Tibial nerve (tissue), 3 donors: ENCODE measurements at regions not wholly inside any gene's neighbourhood (a gene's known extent, or its start where the extent isn't known, plus 50 kb on each side); places are given as distances from the start of the nearest gene placed in this dataset.

Experiments used
- POLR2A ChIP-seq, 2 donors: fragments of 450-650 bp; IDR thresholded peaks; one replicate each; pipeline ENCODE4 v1.6.1; 2017; ENCODE audit warnings: antibody characterized with exemption in 2 of 2, mild to moderate bottlenecking in 2 of 2, moderate library complexity in 2 of 2
- TF ChIP-seq, protein P1 (sequence below), 5 experiments: fragments of 200-600 bp in 3 of 5; fragments of 450-650 bp in 2 of 5; sonication (generic) in 3 of 5; IDR thresholded peaks; one replicate each; pipeline ENCODE4 v1.5.1; 2016 to 2019; ENCODE audit warnings: antibody characterized with exemption in 5 of 5, mild to moderate bottlenecking in 3 of 5, moderate library complexity in 2 of 5

DNA sequence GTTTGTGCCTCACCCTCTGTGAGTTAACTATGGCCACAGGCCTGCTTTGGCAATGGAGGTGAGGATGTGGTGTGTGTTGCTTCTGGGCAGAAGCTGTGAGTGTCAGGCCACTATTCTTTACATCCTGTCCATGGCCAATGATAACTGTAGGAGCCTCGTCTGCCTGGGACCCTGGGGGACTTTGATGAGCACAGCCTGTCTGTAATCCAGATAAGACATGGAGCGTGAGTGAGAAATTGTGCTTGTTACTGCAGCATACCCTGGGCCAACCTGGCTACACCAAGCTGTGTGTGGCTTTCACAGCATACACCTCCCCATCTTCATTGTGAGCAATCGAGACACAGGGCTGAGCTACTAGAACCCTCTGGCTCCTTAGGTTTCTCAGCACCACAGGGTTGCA, 150.4 kb downstream of the MYLK4 start:
- TF ChIP-seq, protein P1, sequence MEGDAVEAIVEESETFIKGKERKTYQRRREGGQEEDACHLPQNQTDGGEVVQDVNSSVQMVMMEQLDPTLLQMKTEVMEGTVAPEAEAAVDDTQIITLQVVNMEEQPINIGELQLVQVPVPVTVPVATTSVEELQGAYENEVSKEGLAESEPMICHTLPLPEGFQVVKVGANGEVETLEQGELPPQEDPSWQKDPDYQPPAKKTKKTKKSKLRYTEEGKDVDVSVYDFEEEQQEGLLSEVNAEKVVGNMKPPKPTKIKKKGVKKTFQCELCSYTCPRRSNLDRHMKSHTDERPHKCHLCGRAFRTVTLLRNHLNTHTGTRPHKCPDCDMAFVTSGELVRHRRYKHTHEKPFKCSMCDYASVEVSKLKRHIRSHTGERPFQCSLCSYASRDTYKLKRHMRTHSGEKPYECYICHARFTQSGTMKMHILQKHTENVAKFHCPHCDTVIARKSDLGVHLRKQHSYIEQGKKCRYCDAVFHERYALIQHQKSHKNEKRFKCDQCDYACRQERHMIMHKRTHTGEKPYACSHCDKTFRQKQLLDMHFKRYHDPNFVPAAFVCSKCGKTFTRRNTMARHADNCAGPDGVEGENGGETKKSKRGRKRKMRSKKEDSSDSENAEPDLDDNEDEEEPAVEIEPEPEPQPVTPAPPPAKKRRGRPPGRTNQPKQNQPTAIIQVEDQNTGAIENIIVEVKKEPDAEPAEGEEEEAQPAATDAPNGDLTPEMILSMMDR (IDR thresholded peaks at IDR 0.05) = no peak
- TF ChIP-seq POLR2A (IDR thresholded peaks at IDR 0.05) = no peak
